ENCODE measurements at regions not wholly inside any gene's neighbourhood (a gene's known extent, or its start where the extent isn't known, plus 50 kb on each side); places are given as distances from the start of the nearest gene placed in this dataset.
"Not testable (repeated sequence)": the region's sequence is repeated elsewhere in the genome, so short reads cannot be mapped to it uniquely, and the experiment has no call there.

- intact Hi-C loops (cut with DNase I), result no loop called here
- no peak overlapping the region for H3K4me3 ChIP-seq
- H3K9me3 ChIP-seq, result peaks cover 5 to 12% (median 8%) of the 10 kb centered on the region in 4 donors
- no peak for TF ChIP-seq EP300 (IDR thresholded peaks at IDR 0.05)
- TF ChIP-seq POLR2A (IDR thresholded peaks at IDR 0.05), result no peak
- no peak for TF ChIP-seq POLR2AphosphoS5 (IDR thresholded peaks at IDR 0.05)
- no peak for TF ChIP-seq CTCF (IDR thresholded peaks at IDR 0.05)
- no peaks in the 10 kb centered on the region for H3K4me1 ChIP-seq
- H3K27me3 ChIP-seq, result peaks cover 10 to 50% (median 30%) of the 10 kb centered on the region in 3 donors
- no peak overlapping the region for H3K27ac ChIP-seq
- WGBS, 2 donors, result 78 to 80% methylated on average over 6 of the region's 6 CpGs
- no peak for DNase-seq
- no peaks in the 10 kb centered on the region for H3K36me3 ChIP-seq
Measured at GRCh38 chr22:49701380-49702067, 126.1 kb downstream of the BRD1 start.

- Histone ChIP-seq H3K36me3 (no peaks in the 10 kb centered on the region), H3K9me3 (peaks cover 5 to 12% (median 8%) of the 10 kb centered on the region in 4 donors), H3K27ac (no peak overlapping the region), H3K4me1 (no peaks in the 10 kb centered on the region), H3K4me3 (no peak overlapping the region), H3K27me3 (peaks cover 10 to 37% (median 20%) of the 10 kb centered on the region in 3 donors)
- intact Hi-C loops (cut with DNase I), result no loop called here
- 84 to 89% methylated on average over 12 of the region's 12 CpGs for WGBS, 2 donors
- no peak for DNase-seq
- TF ChIP-seq POLR2AphosphoS5 (IDR thresholded peaks at IDR 0.05) (no peak), CTCF (IDR thresholded peaks at IDR 0.05) (no peak), EP300 (IDR thresholded peaks at IDR 0.05) (no peak), POLR2A (IDR thresholded peaks at IDR 0.05) (no peak)
Measured at GRCh38 chr22:49699928-49700498, 127.7 kb downstream of the BRD1 start.

GRCh38 chr22:49699476-49699875 lies 128.2 kb downstream of the BRD1 start:
- DNase-seq, result no peak
- Histone ChIP-seq H3K4me1 (no peaks in the 10 kb centered on the region), H3K4me3 (no peak overlapping the region), H3K27me3 (peaks cover 10 to 31% (median 15%) of the 10 kb centered on the region in 3 donors), H3K27ac (no peak overlapping the region), H3K9me3 (peaks cover 5 to 12% (median 8%) of the 10 kb centered on the region in 4 donors), H3K36me3 (no peaks in the 10 kb centered on the region)
- no peak for TF ChIP-seq EP300 (IDR thresholded peaks at IDR 0.05)
- TF ChIP-seq POLR2A (IDR thresholded peaks at IDR 0.05), result no peak
- TF ChIP-seq POLR2AphosphoS5 (IDR thresholded peaks at IDR 0.05), result no peak
- no peak for TF ChIP-seq CTCF (IDR thresholded peaks at IDR 0.05)
- WGBS, 2 donors, result 68 to 83% methylated on average over 10 of the region's 10 CpGs
- intact Hi-C loops (cut with DNase I), result no loop called here

- Histone ChIP-seq H3K9me3 (peaks cover 5 to 12% (median 8%) of the 10 kb centered on the region in 4 donors), H3K27me3 (peaks cover 3 to 23% (median 6%) of the 10 kb centered on the region in 3 donors)
- DNase-seq; H3K4me3 ChIP-seq; H3K36me3 ChIP-seq; H3K27ac ChIP-seq; H3K4me1 ChIP-seq; intact Hi-C loops (cut with DNase I): not testable (repeated sequence)
- 82 to 86% methylated on average over 7 of the region's 7 CpGs for WGBS, 2 donors
Measured at GRCh38 chr22:49698616-49699015, 129.1 kb downstream of the BRD1 start.

- intact Hi-C loops (cut with DNase I), result no loop called here
- Histone ChIP-seq H3K9me3 (peaks cover 3 to 9% (median 7%) of the 10 kb centered on the region in 4 donors), H3K27me3 (peaks cover 0 to 17% (median 0%) of the 10 kb centered on the region in 3 donors), H3K36me3 (no peaks in the 10 kb centered on the region), H3K4me1 (no peaks in the 10 kb centered on the region), H3K27ac (no peak overlapping the region), H3K4me3 (no peak overlapping the region)
- DNase-seq, result no peak
- 77 to 86% methylated on average over 3 of the region's 3 CpGs for WGBS, 2 donors
- TF ChIP-seq POLR2AphosphoS5 (IDR thresholded peaks at IDR 0.05), result no peak
- no peak for TF ChIP-seq CTCF (IDR thresholded peaks at IDR 0.05)
- no peak for TF ChIP-seq EP300 (IDR thresholded peaks at IDR 0.05)
- no peak for TF ChIP-seq POLR2A (IDR thresholded peaks at IDR 0.05)
Measured at GRCh38 chr22:49697047-49697446, 130.6 kb downstream of the BRD1 start.
